ENCODE measurements at regions not wholly inside any gene's neighbourhood (a gene's known extent, or its start where the extent isn't known, plus 50 kb on each side); places are given as distances from the start of the nearest gene placed in this dataset.

- TF ChIP-seq CTCF (IDR thresholded peaks at IDR 0.05; ENCODE audit: poor library complexity) (no peak), EZH2 (IDR thresholded peaks at IDR 0.05; ENCODE audit: borderline replicate concordance) (no peak), EZH2phosphoT487 (IDR thresholded peaks at IDR 0.05; ENCODE audit: low read depth, severe bottlenecking, unreplicated experiment) (no peak)
Observed at GRCh38 chr6:752438-752837, 59.5 kb upstream of the EXOC2 start.

Measured in hepatocyte (in vitro differentiated cells).